ENCODE measurements at regions not wholly inside any gene's neighbourhood (a gene's known extent, or its start where the extent isn't known, plus 50 kb on each side); places are given as distances from the start of the nearest gene placed in this dataset.

DNA sequence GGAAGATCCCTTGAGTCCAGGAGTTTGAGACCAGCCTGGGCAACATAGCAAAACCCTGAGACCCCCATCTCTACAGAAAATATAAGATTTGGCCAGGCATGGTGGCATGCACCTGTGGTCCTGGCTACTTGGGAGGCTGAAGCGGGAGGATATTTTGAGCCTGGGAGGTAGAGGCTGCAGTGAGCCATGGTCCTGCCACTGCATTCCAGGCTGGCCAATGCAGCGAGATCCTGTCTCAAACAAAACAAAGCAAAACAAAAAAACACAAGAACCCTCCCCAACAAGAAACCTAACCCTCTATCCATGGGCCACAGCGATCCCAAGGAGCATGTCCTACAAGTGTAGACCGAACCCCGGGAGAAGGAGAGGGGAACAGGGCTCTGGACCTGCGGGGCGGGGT, 133.3 kb downstream of the MGAT5B start:
- in situ Hi-C loops (cut with MboI; ENCODE audit: low sequenced_read_pairs): no loop called here

- in situ Hi-C loops (cut with MboI; ENCODE audit: low sequenced_read_pairs): no loop called here
Observed at GRCh38 chr17:77002103-77003045, 134.2 kb downstream of the MGAT5B start.

- in situ Hi-C loops (cut with MboI; ENCODE audit: low sequenced_read_pairs): no loop called here
Observed at GRCh38 chr17:77003699-77004098, 135.5 kb downstream of the MGAT5B start.

GRCh38 chr17:77006971-77007649, 133.7 kb upstream of the SEC14L1 start:
- in situ Hi-C loops (cut with MboI; ENCODE audit: low sequenced_read_pairs): no loop called here

DNA sequence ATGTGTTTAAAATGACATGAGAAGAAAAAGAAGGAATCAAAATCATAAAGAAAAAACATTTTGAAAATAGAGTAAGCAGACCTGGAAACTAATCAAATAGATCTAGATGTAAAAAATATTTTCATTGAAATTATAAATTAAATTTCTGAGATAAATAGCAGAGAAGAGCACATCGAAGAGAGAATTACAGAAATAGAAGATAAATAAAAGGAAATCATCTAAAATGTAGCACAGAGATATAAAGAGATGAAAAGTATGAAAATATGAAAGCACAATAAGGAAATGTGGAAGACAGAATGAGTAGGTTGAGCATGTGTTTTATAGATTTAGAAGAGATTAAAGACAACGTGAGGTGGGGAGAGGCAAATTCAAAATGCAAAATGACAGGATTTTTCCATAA, 130.9 kb upstream of the SEC14L1 start:
- in situ Hi-C loops (cut with MboI; ENCODE audit: low sequenced_read_pairs): no loop called here

- in situ Hi-C loops (cut with MboI; ENCODE audit: low sequenced_read_pairs): no loop called here
Observed at GRCh38 chr17:77010667-77011066, 130.1 kb upstream of the SEC14L1 start.

DNA sequence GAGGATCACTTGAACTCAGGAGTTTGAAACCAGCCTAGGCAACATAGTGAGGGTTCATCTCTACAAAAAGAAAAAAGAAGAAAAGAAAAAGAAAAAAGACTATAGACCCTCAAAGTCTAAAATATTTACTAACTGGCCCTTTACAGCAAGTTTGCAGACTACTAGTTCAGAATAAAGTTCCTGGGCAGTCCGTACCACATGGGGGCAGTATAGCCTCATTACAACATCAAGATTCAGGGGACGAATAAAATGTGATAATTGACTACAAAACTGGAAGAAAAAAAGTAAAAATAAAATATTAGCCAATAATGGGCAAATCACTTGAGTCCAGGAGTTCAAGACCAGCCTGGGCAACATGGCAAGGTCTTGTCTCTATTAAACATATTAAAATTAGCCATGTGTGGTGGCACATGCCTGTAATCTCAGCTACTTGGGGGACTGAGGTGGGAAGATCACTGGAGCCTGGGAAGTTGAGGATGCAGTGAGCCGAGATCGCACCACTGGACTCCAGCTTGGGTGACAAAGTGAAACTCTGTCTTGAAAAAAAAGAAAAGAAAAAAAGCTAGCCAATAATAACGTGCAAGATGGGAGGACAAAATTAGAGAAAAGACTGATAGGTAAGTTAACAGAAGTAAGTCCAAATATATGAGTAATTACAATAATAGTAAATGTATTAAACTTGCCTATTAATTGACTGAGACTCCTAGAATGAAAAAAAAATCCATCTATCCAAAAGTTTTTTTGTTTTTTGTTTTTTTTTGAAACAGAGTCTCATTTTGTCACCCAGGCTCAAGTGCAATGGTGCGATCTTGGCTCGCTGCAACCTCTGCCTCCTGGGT, 129.4 kb upstream of the SEC14L1 start:
- in situ Hi-C loops (cut with MboI; ENCODE audit: low sequenced_read_pairs): no loop called here

- in situ Hi-C loops (cut with MboI; ENCODE audit: low sequenced_read_pairs): no loop called here
Observed at GRCh38 chr17:77018504-77018903, 122.3 kb upstream of the SEC14L1 start.

DNA sequence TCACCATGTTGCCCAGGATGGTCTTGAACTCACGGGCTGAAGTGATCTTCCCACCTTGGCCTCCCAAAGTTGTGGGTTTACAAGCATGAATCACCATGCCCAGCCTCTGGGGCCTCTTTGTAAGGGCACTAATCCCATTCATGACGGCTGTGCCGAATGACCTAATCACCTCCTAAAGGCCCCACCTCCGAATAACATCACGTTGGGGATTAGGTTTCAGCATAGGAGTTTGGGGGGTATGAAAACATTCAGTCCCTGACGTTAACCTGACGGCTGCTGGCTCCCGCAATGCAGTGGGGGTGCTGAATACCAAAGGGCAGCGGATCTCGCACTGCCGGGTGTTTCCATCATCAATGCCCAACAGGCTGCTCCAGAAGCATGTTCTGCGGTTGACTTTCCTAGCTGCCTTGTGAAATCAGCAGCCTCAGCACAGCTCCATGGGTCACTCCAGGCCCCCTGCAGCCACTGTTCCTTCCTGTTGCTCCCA, 120.8 kb upstream of the SEC14L1 start:
- in situ Hi-C loops (cut with MboI; ENCODE audit: low sequenced_read_pairs): no loop called here

- in situ Hi-C loops (cut with MboI; ENCODE audit: low sequenced_read_pairs): no loop called here
Observed at GRCh38 chr17:77020973-77021372, 119.8 kb upstream of the SEC14L1 start.

DNA sequence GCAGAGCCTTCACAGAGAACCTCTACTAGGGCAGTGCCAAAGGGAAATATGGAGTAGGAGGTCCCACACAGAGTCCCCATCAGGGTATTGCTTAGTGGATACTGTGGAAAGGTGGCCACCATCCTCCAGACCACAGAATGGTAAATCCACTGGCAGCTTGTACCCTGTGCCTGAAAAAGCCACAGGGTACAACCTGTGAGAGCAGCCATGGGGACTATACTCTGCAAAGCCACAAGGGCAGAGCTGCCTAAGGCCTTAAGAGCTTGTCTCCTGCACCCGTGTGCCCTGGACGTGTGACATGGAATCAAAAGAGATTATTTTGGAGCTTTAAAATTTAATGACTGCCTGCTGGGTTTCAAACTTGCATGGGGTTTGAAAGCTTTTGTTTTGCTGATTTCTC, 118.0 kb upstream of the SEC14L1 start:
- in situ Hi-C loops (cut with MboI; ENCODE audit: low sequenced_read_pairs): no loop called here

GRCh38 chr17:77025781-77026180, 115.0 kb upstream of the SEC14L1 start:
- in situ Hi-C loops (cut with MboI; ENCODE audit: low sequenced_read_pairs): no loop called here

- in situ Hi-C loops (cut with MboI; ENCODE audit: low sequenced_read_pairs): no loop called here
Observed at GRCh38 chr17:77027271-77027889, 113.4 kb upstream of the SEC14L1 start.

GRCh38 chr17:77028900-77029299, 111.9 kb upstream of the SEC14L1 start:
- in situ Hi-C loops (cut with MboI; ENCODE audit: low sequenced_read_pairs): no loop called here

GRCh38 chr17:77032929-77033328, 107.8 kb upstream of the SEC14L1 start:
- in situ Hi-C loops (cut with MboI; ENCODE audit: low sequenced_read_pairs): no loop called here

- in situ Hi-C loops (cut with MboI; ENCODE audit: low sequenced_read_pairs): no loop called here
Observed at GRCh38 chr17:77033892-77034404, 106.8 kb upstream of the SEC14L1 start.

- in situ Hi-C loops (cut with MboI; ENCODE audit: low sequenced_read_pairs): no loop called here
Observed at GRCh38 chr17:77034677-77035424, 105.9 kb upstream of the SEC14L1 start.

DNA sequence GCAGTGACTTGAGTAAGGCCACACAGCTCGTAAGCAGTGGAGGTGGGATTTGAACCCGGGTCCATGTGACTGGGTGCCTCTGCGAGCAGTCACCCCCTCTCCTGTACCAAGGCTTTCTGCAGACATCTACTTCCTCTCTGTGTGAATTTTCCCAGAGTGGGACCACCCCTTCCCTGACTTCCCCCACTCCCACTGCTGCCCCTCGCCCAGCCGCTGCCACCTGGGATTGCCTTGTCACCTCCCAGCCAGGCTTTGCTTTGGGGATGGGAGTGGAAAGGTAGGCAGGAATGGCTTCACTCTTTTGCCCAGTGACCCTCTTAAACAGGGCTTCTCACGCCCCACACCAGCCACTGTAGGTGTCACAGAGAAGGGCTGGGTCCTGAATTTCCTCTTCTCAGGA, 105.2 kb upstream of the SEC14L1 start:
- in situ Hi-C loops (cut with MboI; ENCODE audit: low sequenced_read_pairs): no loop called here

- in situ Hi-C loops (cut with MboI; ENCODE audit: low sequenced_read_pairs): no loop called here
Observed at GRCh38 chr17:77036136-77036840, 104.5 kb upstream of the SEC14L1 start.
